ENCODE measurements at regions not wholly inside any gene's neighbourhood (a gene's known extent, or its start where the extent isn't known, plus 50 kb on each side); places are given as distances from the start of the nearest gene placed in this dataset.

DNA sequence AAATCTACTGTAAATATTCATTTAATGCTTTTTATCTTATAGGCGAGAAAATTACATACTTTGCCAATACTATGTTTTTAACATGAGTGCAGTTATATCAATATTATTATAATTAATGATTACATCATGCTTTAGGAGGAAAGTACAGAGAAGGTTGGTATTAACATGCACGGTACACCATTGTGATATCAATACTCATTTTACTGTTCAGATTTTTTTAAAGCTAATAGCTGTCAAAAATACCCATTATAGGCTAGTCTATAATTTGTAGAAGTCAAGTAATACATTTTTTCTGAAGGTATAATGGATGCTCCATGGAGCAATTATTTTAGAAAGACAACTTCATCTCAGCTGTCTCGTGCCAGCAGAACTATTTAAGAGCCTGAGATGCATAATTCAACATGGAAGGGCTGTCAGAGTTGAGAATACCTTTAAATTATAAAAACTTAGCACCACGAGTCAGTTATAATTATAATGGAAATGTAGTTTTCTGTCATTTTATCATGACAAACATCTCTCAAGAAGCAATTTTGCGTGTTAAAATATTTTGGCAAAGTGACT lies 1641.7 kb upstream of the ACVR2A start:
- H2AFZ ChIP-seq (ENCODE audit: low read depth, low read length), result no peak overlapping the region
- H3K27me3 ChIP-seq (ENCODE audit: insufficient read depth, low read length), result no peaks in the 10 kb centered on the region
- H3K4me3 ChIP-seq (ENCODE audit: insufficient read depth, low read depth, low read length), result no peak overlapping the region
- H3K4me1 ChIP-seq (ENCODE audit: insufficient read depth, low read length), result no peaks in the 10 kb centered on the region
- no peaks in the 10 kb centered on the region for H4K20me1 ChIP-seq (ENCODE audit: insufficient read depth, low read length)
- Mint-ChIP-seq H3K27me3 (ENCODE audit: low read depth, unreplicated experiment) (no peaks in the 10 kb centered on the region), H3K4me3 (ENCODE audit: unreplicated experiment) (no peak overlapping the region), H3K36me3 (ENCODE audit: low read depth, unreplicated experiment) (no peaks in the 10 kb centered on the region), H3K27ac (ENCODE audit: unreplicated experiment) (no peak overlapping the region), H3K4me1 (ENCODE audit: low read depth, unreplicated experiment) (peaks cover 7% of the 10 kb centered on the region), H3K9me3 (ENCODE audit: unreplicated experiment) (no peaks in the 10 kb centered on the region)
- H3K4me2 ChIP-seq (ENCODE audit: low read length), result no peak overlapping the region
- DNase-seq (ENCODE audit: low read depth) (no peak), FAIRE-seq (no peak)
- no peaks in the 10 kb centered on the region for H3K79me2 ChIP-seq (ENCODE audit: insufficient read depth, low read length)
- no peaks in the 10 kb centered on the region for H3K9me3 ChIP-seq (ENCODE audit: insufficient read depth, low read depth, low read length)
- no peak overlapping the region for H3K9ac ChIP-seq (ENCODE audit: low read length)
- TF ChIP-seq CTCF (IDR thresholded peaks at IDR 0.05; ENCODE audit: insufficient read depth, low read depth, low read length) (no peak), EZH2 (IDR thresholded peaks at IDR 0.05; ENCODE audit: insufficient read depth, low read length) (no peak)
- H3K27ac ChIP-seq (ENCODE audit: low read depth, low read length), result no peak overlapping the region
- H3K36me3 ChIP-seq (ENCODE audit: insufficient read depth, low read length), result no peaks in the 10 kb centered on the region

DNA sequence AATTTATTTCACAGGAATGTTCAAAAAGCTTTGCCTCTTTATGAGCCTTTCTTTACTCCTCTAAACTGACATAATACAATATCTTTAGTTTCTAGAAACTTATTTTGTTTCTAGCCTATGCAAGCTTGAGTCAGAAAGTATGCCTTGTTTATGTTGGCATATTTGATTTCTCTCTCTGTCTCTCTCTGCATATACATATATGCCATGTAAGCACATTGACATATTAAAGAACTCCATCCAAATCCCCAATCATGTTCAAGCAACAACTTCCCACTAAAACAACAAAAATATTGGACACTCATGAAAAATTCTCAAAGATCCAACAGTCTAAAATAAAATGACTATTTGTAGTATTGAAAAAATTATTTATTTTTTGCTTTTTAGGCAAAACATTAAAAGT lies 1651.2 kb upstream of the ACVR2A start:
- FAIRE-seq (no peak), DNase-seq (ENCODE audit: low read depth) (no peak)
- Histone ChIP-seq H3K27ac (ENCODE audit: low read depth, low read length) (no peak overlapping the region), H3K4me1 (ENCODE audit: insufficient read depth, low read length) (no peaks in the 10 kb centered on the region), H3K79me2 (ENCODE audit: insufficient read depth, low read length) (no peaks in the 10 kb centered on the region), H3K9ac (ENCODE audit: low read length) (no peak overlapping the region), H3K4me2 (ENCODE audit: low read length) (no peak overlapping the region), H3K27me3 (ENCODE audit: insufficient read depth, low read length) (no peaks in the 10 kb centered on the region), H4K20me1 (ENCODE audit: insufficient read depth, low read length) (no peaks in the 10 kb centered on the region), H3K9me3 (ENCODE audit: insufficient read depth, low read depth, low read length) (no peaks in the 10 kb centered on the region), H2AFZ (ENCODE audit: low read depth, low read length) (no peak overlapping the region), H3K4me3 (ENCODE audit: insufficient read depth, low read depth, low read length) (no peak overlapping the region), H3K36me3 (ENCODE audit: insufficient read depth, low read length) (no peaks in the 10 kb centered on the region)
- H3K9me3 Mint-ChIP-seq (ENCODE audit: unreplicated experiment), result peaks cover 2% of the 10 kb centered on the region
- H3K4me1 Mint-ChIP-seq (ENCODE audit: low read depth, unreplicated experiment), result no peaks in the 10 kb centered on the region
- no peak overlapping the region for H3K27ac Mint-ChIP-seq (ENCODE audit: unreplicated experiment)
- TF ChIP-seq EZH2 (IDR thresholded peaks at IDR 0.05; ENCODE audit: insufficient read depth, low read length), result no peak
- no peak for TF ChIP-seq CTCF (IDR thresholded peaks at IDR 0.05; ENCODE audit: insufficient read depth, low read depth, low read length)
- H3K4me3 Mint-ChIP-seq (ENCODE audit: unreplicated experiment), result no peak overlapping the region
- H3K36me3 Mint-ChIP-seq (ENCODE audit: low read depth, unreplicated experiment), result no peaks in the 10 kb centered on the region
- H3K27me3 Mint-ChIP-seq (ENCODE audit: low read depth, unreplicated experiment), result no peaks in the 10 kb centered on the region

DNA sequence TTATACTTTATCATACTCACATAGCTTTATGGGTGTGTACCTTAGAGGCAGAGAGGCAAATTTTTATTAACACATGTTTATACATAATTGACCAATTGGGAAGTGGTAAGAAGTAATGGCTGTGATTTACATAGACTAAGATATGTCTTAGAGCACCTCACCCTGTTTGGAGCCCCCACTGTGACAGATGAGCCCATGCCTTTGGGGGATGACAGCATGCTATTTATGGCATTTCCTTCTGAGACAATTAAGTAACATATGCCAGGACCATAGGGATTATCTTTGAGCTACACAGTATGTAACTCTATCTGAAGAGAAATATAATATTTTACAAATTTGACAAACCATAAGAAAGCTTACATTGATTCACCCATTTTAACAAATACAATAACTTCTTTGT lies 1655.3 kb upstream of the ACVR2A start:
- no peak overlapping the region for H3K4me3 ChIP-seq (ENCODE audit: insufficient read depth, low read depth, low read length)
- FAIRE-seq (no peak), DNase-seq (ENCODE audit: low read depth) (no peak)
- H2AFZ ChIP-seq (ENCODE audit: low read depth, low read length), result no peak overlapping the region
- H3K4me2 ChIP-seq (ENCODE audit: low read length), result no peak overlapping the region
- Mint-ChIP-seq H3K36me3 (ENCODE audit: low read depth, unreplicated experiment) (no peaks in the 10 kb centered on the region), H3K4me3 (ENCODE audit: unreplicated experiment) (no peak overlapping the region), H3K9me3 (ENCODE audit: unreplicated experiment) (peaks cover 2% of the 10 kb centered on the region), H3K4me1 (ENCODE audit: low read depth, unreplicated experiment) (no peaks in the 10 kb centered on the region), H3K27me3 (ENCODE audit: low read depth, unreplicated experiment) (no peaks in the 10 kb centered on the region), H3K27ac (ENCODE audit: unreplicated experiment) (no peak overlapping the region)
- no peaks in the 10 kb centered on the region for H3K36me3 ChIP-seq (ENCODE audit: insufficient read depth, low read length)
- H3K27me3 ChIP-seq (ENCODE audit: insufficient read depth, low read length), result no peaks in the 10 kb centered on the region
- TF ChIP-seq CTCF (IDR thresholded peaks at IDR 0.05; ENCODE audit: insufficient read depth, low read depth, low read length), result no peak
- no peak for TF ChIP-seq EZH2 (IDR thresholded peaks at IDR 0.05; ENCODE audit: insufficient read depth, low read length)
- no peak overlapping the region for H3K9ac ChIP-seq (ENCODE audit: low read length)
- no peaks in the 10 kb centered on the region for H3K9me3 ChIP-seq (ENCODE audit: insufficient read depth, low read depth, low read length)
- no peaks in the 10 kb centered on the region for H3K4me1 ChIP-seq (ENCODE audit: insufficient read depth, low read length)
- no peaks in the 10 kb centered on the region for H4K20me1 ChIP-seq (ENCODE audit: insufficient read depth, low read length)
- H3K79me2 ChIP-seq (ENCODE audit: insufficient read depth, low read length), result no peaks in the 10 kb centered on the region
- H3K27ac ChIP-seq (ENCODE audit: low read depth, low read length), result no peak overlapping the region

Data from astrocyte (in vitro differentiated cells and primary cell).